ENCODE measurements at regions not wholly inside any gene's neighbourhood (a gene's known extent, or its start where the extent isn't known, plus 50 kb on each side); places are given as distances from the start of the nearest gene placed in this dataset.

- DNase-seq = no peak
Observed at GRCh38 chr2:240287011-240287410, 146.6 kb upstream of the OTOS start.

DNA sequence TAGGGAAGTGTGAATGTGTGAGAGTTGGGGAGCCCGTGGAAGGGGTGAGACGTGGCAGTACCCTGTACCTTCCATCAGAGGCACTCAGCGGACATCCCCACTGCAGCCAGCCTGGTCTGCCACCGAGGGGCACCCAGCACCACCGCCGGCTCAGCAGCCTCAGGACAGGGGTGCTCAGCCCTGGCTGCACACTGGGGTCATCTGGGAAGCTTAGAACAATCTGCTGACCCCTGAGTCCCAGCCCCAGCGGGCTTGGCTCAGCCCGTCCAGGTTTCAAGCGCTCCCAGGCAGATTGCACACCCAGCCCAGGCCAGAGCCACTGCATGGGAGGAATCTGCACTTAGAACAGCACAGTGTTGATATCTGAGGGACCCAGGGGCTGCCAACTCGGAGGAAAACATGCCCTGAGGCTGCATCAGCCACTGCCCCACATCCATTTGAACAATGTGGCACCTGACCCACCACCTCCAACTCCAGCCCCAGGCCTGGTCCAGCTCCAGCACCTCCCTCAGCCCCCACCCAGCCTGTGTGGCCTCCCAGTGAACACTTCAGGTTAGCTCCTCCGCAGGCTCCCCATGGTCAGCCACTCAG is 147.1 kb upstream of the OTOS start:
- DNase-seq = no peak

- no peak for DNase-seq
Observed at GRCh38 chr2:240288087-240288521, 147.4 kb upstream of the GPC1 start.

GRCh38 chr2:240289701-240290431 is 145.6 kb upstream of the GPC1 start:
- DNase-seq = no peak

GRCh38 chr2:240290432-240291336 is 144.8 kb upstream of the GPC1 start:
- no peak for DNase-seq

- DNase-seq = no peak
Observed at GRCh38 chr2:240291337-240292034, 144.0 kb upstream of the GPC1 start.

GRCh38 chr2:240292035-240292574 is 143.4 kb upstream of the GPC1 start:
- no peak for DNase-seq

DNA sequence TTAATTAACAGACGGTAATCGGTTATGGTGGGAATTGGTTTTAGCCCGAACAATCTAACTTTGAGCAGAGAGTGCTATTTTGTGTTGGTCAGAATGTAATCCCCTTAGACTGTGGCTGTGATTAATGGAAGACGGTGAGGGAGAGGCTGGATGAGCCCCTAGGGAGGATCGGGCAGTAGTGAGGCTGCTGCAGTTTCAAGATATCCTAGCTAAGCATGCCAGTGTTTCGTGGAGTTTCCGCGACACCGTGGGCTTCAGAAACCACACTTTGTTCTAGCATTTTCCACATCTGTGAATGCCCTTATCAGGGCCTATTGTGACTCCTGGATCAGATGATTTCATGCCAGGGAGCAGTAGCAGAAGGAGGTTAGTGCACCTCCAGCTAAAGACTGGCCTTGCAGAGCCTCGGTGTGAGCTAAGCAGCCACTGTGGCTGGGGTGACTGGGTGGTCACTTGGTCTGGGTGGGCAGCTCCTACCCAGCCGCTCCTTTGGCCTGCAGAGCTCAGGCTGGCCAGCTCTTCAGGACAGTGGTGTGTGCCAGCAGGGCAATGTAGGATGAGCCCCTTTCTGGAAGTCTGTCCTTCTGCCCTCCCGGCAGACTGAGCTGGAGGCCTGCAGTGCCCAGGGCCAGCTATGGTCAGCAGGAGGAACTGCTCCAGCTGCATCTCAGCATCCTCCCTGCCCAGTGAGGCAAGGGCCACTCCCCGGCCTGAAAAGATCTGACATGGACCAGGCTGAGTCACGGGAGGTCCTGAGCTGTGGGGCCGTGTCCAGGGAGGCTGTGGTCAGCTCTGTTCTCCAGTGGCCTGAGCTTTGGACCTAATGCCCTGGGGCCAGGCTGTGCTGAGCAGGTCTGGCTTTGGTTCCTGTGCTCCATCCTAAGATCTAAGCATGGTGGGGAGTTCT is 142.6 kb upstream of the GPC1 start:
- DNase-seq = no peak

- no peak for DNase-seq
Observed at GRCh38 chr2:240293557-240294461, 141.7 kb upstream of the GPC1 start.

DNA sequence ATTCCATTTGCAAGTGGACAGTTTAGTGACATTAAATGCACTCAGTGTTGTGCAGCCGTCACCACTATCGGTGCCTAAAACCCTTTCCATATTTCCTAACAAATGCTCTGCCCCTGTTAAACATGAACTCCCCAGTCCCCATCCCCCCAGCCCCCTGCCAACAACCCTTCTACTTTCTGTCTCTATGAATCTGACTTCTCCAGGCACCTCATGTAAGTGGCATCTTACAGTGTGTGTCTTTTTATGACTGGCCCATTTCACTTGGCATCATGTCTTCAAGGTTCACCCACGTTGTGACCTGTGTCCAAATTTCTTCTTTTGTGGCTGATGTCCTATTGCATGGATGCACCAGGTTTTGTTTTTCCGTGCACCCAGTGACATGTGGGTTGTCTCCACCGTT is 140.9 kb upstream of the GPC1 start:
- DNase-seq = no peak

- DNase-seq = no peak
Observed at GRCh38 chr2:240295256-240296103, 140.0 kb upstream of the GPC1 start.

GRCh38 chr2:240296104-240296406 is 139.4 kb upstream of the GPC1 start:
- no peak for DNase-seq

DNA sequence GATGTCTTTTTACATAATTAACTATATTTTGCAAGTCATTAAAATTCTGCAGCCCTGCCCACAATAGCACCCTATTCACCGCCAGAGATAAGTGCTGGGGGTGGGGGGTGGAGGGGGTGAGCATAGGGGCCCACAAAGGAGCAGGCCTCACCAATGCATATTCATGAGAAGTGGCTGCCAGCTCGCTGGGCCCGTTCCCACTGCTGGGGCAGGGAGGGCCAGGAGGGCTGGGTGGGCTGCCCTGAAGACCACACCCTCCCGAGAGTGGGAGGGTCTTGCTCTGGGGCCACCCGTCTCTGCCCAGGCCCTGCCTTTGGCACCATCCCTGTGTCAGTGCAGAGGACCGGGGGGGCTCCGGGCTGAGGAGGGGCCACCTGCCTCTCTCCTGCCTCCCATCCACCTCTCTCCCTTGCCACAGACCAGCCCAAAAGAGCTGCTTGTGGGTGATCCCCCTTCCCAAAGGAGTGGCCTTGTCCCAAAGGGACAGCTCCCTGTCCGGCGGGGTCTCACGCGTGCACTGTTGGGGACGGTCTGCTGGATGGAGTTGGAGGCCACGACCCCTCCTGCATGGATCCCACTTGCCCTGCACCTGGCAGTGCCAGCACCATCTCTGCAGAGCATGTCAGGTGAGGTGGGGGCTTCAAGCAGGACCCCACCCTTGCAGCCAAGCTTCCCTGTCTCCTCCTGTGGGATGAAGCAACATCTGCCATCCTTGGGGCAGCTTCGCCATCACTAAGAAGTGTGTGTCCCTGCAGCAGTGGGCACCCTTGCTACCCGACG is 138.8 kb upstream of the GPC1 start:
- no peak for DNase-seq

DNA sequence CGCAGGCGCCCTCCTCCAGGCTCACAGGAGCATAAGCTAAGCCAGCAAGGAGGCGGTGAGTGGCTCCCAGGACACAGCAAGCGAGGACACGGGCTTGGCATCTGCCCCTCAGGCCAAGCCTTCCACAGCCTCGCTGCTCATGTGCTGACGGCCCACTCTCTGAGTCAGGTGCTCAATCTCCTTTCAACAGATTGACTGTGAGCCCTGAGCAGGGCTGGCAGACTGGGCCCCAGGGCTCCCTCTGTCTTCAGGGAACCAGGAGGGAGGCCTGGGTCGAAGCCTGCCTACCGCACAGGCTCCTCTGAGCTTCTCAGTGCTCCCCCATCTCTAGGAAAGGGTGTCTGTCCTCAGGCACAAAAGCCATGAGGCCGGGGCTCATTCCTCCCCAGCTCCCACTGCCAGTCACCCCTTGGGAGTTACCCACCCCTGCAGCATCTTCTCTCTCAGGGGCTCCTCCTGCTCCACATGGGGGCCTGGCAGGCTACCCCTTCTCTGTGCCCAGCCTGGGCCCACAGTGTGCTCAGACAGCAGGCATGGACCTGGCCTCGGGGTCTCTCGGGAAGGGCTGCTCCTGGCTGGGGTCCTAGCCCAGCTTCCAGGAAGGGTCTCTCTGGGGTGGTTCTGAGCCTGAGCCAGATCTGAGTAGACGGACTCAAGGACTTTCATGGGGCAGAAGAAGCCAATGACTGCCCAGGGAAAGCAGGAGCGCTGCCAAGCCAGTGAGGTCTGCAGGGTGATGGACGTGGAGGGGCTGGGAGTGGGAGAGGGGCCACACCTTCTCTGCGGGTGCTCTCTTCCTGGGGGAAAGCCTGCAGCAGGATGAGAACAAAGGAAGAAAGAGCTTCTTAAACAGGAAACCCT is 138.0 kb upstream of the GPC1 start:
- no peak for DNase-seq

DNA sequence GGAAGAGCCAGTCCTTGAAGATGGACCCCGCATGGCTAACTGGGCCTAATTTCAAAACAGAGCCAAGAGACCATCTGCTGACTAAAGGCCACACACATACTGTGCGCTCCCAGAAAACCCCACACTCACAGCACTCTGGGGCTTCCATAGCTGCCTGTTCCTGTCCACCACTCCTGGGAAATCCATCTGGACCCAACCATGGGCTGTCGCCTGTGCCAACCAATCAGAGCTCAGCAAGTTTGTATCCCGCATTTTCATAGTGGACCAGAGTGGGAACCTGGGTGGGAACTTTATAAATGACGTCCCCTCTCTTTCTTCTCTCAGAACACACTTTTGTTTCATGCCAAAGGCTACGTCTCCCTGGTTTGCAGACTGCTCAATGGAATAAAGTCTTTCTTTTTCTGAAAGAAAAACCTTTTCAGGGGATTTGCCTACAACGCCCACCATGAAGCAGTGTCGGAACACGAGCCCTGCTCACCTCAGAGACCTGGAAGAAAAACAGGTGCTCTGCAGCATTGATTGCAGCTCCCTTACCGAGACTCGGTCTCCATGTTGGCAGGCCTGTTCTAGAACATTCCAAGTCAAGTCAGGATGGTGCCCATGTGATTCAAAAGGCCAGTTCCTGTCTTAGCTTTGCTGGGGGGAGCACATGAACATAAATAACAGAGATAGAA is 137.2 kb upstream of the GPC1 start:
- no peak for DNase-seq

DNA sequence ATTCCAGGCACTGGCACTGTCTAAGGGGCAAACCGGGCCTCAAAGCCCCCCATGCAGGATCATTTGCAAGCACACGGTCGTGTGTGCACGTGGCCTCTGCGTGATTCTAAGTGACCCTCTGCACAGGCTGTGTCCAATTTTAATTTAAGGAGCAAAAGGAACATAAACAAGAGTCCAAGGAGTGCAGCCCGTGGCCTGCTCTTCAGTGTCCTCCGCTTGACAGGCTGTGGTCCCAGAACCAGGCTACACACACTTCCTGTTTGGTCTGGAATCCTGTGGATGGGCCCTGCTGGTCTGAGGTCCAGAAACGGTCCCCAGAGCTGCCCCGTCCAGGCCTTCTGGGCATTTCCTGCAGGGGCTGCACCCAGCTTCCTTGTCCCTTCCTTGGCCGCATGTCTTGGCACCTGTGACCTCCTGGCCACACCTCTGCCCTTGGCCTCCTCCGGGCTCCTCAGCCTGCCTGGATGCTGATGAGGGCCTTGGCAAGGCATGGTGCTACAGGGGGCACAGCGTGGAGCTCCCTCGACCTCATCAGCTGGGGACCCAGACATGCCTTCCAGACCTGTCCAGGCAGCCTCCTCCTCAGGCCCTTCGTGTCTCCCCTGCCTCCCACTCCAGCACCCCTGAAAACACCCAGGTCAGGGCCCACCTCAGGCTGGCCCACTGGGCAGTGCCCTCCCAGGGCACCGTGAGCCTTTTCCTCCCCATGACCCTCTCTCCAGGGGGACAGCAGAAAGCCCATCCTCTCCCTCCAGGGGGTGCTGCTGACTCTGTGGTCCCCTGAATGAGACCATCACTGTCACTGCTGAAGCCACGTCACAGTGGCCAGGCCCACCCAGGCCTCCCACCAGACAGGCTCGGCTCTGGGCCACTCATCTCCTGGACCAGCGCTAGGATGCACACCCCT is 136.4 kb upstream of the GPC1 start:
- no peak for DNase-seq

Measured in activated gamma-delta T cell (primary cell).